ACC112 (cell line): ENCODE measurements at regions not wholly inside any gene's neighbourhood (a gene's known extent, or its start where the extent isn't known, plus 50 kb on each side); places are given as distances from the start of the nearest gene placed in this dataset.

Experiments used
- H2AFZ ChIP-seq: fragments of 200-600 bp; sonication (generic); one replicate; pipeline ENCODE4 v1.6.0; 2017; ENCODE audit warnings: antibody characterized with exemption, low read length; ENCODE audit not compliant: unreplicated experiment
- H3K27ac ChIP-seq: fragments of 200-600 bp; sonication (generic); 2 replicates; pipeline ENCODE4 v1.5.1; 2014; ENCODE audit warnings: low read depth, mild to moderate bottlenecking, antibody characterized with exemption, low read length, moderate library complexity
- H3K27me3 ChIP-seq: fragments of 200-600 bp; sonication (generic); 2 replicates; pipeline ENCODE4 v1.6.1; 2014; ENCODE audit warnings: mild to moderate bottlenecking, antibody characterized with exemption, low read length, moderate library complexity, mixed read lengths; ENCODE audit not compliant: insufficient read depth
- H3K36me3 ChIP-seq: fragments of 200-600 bp; sonication (generic); 2 replicates; pipeline ENCODE4 v1.6.1; 2016; ENCODE audit warnings: mild to moderate bottlenecking, antibody characterized with exemption, low read length, moderate library complexity, mixed read lengths; ENCODE audit not compliant: insufficient read depth
- H3K4me1 ChIP-seq: fragments of 200-600 bp; sonication (generic); one replicate; pipeline ENCODE4 v1.6.1; 2016; ENCODE audit warnings: low read length, mixed read lengths; ENCODE audit not compliant: insufficient read depth, unreplicated experiment, control insufficient read depth
- H3K4me3 ChIP-seq: fragments of 200-600 bp; sonication (generic); 2 replicates; pipeline ENCODE4 v1.5.1; 2014; ENCODE audit warnings: mild to moderate bottlenecking, low read depth, low read length
- H3K79me2 ChIP-seq: fragments of 200-600 bp; sonication (generic); one replicate; pipeline ENCODE4 v1.6.0; 2016; ENCODE audit warnings: low read length; ENCODE audit not compliant: control insufficient read depth, unreplicated experiment, insufficient read depth

- Histone ChIP-seq H3K4me3 (no peak overlapping the region), H3K79me2 (no peaks in the 10 kb centered on the region), H3K27me3 (peaks cover 14% of the 10 kb centered on the region; the same call in 1 of the 2 replicates), H3K36me3 (no peaks in the 10 kb centered on the region), H3K4me1 (no peaks in the 10 kb centered on the region), H3K27ac (no peak overlapping the region), H2AFZ (no peak overlapping the region)
Observed at GRCh38 chr2:200209030-200209429, 97.5 kb upstream of the SPATS2L start.

DNA sequence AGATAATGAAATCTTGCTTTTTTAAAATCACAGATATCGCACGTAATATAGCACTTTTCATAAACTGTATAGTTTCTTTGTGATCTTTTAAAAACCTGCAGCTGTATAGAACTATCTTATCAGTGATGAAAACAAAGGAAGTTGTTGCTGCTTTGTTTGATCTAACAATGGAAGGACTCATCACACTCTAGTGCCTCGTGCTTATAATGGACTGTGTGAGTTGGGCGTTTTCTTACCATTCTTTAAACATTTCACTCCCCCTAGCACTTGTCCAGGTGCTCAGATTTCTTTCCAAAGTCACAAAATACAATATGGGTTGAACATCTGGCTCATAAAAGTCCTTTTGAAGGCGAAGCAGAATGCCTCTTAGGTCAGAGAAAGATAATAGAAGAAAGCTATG is 94.8 kb upstream of the SPATS2L start:
- Histone ChIP-seq H3K36me3 (no peaks in the 10 kb centered on the region), H3K79me2 (no peaks in the 10 kb centered on the region), H3K4me3 (no peak overlapping the region), H3K27ac (no peak overlapping the region), H3K27me3 (peaks cover 14% of the 10 kb centered on the region; the same call in 1 of the 2 replicates), H2AFZ (no peak overlapping the region), H3K4me1 (no peaks in the 10 kb centered on the region)

DNA sequence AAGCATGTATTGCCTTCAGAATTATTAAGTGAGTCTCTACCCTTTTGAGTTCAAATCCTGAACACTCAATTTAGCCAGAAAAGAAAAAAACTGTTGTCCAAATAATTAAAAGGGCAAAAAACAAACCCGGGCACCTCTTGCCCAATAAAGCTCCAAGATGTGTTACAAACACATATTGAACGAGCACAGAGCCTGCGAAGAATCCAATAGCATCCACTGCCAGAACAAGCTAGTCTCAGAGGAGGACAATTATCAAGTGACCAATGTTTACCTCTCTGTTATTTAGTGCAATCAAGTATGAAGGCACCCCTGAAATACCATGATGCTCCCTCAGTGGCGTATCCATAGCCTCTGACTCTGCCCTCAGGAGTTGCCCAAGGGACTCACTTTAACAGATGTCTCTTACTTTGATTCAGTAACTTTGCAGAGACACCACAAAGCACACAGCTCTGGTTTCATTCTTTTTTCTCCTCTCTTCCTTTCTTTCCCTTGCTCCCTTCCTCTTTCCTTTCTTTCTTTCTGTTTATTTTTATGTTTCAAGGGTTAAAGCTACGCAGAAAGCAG is 93.5 kb upstream of the SPATS2L start:
- no peak overlapping the region for H2AFZ ChIP-seq
- no peaks in the 10 kb centered on the region for H3K36me3 ChIP-seq
- no peaks in the 10 kb centered on the region for H3K4me1 ChIP-seq
- H3K27me3 ChIP-seq = peaks cover 14% of the 10 kb centered on the region; the same call in 1 of the 2 replicates
- H3K27ac ChIP-seq = no peak overlapping the region
- H3K79me2 ChIP-seq = no peaks in the 10 kb centered on the region
- H3K4me3 ChIP-seq = no peak overlapping the region

DNA sequence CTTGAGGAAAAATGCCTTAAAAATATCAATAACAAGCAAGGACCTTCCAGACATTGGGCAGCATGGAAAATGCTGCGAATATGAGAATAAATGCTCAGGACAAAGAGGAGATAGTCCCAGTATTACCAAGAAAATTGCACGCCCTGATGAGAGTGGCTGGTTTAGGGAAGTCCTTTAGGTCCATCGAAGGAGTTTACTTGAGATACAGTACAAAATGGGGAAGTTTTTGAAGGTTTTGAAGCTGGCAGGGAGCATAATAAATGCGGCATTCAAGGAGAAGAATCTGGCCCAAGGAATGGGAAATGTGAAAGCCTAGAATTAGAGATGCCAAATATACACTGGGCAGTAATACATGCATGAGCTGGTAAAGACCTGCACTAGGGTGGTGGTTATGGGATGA is 90.2 kb upstream of the SPATS2L start:
- H3K4me1 ChIP-seq = no peaks in the 10 kb centered on the region

DNA sequence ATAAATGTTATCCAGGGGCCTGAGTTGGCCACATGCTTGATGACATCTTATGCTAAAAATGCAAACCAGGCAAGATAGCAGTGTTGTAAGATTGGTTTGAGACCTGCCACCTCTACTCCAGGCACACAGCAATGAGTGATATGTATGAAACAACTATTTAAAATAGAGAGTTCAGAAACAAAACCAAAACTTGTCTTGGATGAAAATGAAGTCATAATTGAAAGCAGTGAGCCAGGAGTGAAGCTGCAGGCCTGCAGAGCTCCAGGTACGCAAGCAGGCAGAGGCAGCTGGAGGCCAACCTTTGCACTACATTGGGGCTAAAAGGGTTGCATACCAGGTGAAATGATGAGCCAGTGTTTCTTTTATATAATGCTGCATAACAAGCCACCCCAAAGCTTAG is 89.2 kb upstream of the SPATS2L start:
- Histone ChIP-seq H3K4me3 (no peak overlapping the region), H3K79me2 (no peaks in the 10 kb centered on the region), H3K27ac (no peak overlapping the region), H3K36me3 (no peaks in the 10 kb centered on the region), H3K4me1 (no peaks in the 10 kb centered on the region), H3K27me3 (no peaks in the 10 kb centered on the region), H2AFZ (no peak overlapping the region)

More for the DNA sequence above, 90.2 kb upstream of the SPATS2L start:
- no peak overlapping the region for H3K27ac ChIP-seq
- H3K36me3 ChIP-seq = no peaks in the 10 kb centered on the region
- peaks cover 7% of the 10 kb centered on the region; the same call in 1 of the 2 replicates for H3K27me3 ChIP-seq
- no peaks in the 10 kb centered on the region for H3K79me2 ChIP-seq
- no peak overlapping the region for H2AFZ ChIP-seq
- no peak overlapping the region for H3K4me3 ChIP-seq

DNA sequence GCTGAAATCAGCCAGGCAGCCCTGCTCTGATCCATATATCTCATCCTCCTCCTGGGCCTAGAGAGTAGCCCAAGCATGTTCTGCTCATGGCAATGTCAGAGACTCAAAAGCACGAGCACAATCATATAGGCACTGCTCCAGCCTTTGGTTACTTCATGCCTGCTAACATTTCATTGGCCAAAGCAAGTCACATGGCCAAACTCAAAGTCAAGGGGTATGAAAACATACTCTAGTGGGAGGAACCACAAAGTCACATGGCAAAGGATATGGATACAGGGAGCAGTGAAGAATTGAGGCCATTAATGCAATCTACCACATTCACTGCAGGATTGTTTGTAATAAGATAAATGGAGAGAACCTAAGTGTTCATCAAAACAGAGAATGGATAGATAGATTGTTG is 87.8 kb upstream of the SPATS2L start:
- H3K4me3 ChIP-seq = no peak overlapping the region
- H3K27me3 ChIP-seq = no peaks in the 10 kb centered on the region
- H2AFZ ChIP-seq = no peak overlapping the region
- no peaks in the 10 kb centered on the region for H3K36me3 ChIP-seq
- H3K4me1 ChIP-seq = no peaks in the 10 kb centered on the region
- no peaks in the 10 kb centered on the region for H3K79me2 ChIP-seq
- no peak overlapping the region for H3K27ac ChIP-seq

- Histone ChIP-seq H3K4me3 (no peak overlapping the region), H3K79me2 (no peaks in the 10 kb centered on the region), H3K4me1 (no peaks in the 10 kb centered on the region), H3K27me3 (no peaks in the 10 kb centered on the region), H3K27ac (no peak overlapping the region), H3K36me3 (no peaks in the 10 kb centered on the region), H2AFZ (no peak overlapping the region)
Observed at GRCh38 chr2:200219309-200220113, 87.0 kb upstream of the SPATS2L start.

DNA sequence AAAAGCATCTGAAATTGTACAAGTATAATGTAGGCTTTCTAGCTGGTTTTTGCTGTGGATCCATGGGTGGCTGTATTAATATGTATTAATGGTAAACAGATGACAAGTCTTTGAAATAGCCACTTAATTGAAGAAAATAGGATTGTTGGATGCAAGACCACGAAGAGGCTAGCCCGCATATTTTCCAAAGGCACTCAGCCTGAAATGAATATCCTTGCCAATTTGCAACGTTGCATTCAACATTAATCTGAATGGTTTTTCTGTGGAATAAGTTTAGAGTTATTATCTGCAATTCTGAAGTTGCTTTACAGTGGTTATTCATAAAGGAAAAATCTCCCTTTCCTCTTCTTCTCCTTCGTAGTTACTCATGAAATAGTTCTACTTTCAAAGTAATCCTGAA is 86.2 kb upstream of the SPATS2L start:
- no peak overlapping the region for H3K27ac ChIP-seq
- H2AFZ ChIP-seq = no peak overlapping the region

DNA sequence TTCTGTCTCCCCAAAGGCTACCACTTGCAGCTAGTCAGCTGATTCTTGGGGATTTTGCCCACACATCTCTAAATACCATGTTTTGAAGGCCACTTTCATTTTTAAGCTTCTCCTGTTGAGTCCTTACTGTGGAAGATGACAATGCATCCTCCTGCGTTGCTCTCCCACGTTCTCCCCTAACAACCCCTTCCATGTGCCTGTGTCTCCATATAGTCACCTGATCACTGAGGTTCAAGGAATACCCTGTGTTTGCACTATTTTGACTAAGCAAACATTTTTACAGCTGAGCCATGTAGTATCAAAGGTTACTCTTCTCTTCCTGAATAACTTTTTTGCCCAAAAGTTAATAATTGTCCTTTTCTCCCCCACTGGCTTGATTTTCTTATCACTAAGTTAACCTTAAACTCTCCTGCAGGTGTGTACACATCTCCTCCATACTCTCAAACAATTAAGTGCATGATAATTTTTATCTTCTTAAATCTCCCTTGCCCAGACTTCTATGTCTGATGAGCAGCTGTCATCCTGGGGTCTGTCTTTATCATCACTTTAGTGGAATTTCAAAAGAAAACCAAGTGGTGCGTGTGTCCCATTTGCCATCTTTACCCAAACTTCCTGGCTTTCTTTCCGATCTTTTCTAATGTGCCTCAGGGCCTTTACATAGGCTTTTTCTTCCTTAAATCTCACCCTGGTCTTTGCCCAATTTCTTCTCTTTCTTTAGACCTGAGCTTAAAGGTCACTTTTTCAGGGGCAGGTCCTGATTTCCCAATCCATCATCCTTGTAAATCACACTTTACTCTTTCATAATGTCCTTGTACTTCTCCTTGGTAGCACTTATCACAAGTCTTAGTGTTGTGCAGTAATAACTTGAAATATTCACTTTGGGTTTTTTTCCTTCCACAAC is 85.2 kb upstream of the SPATS2L start:
- H3K27me3 ChIP-seq = no peaks in the 10 kb centered on the region
- no peak overlapping the region for H3K27ac ChIP-seq
- no peaks in the 10 kb centered on the region for H3K4me1 ChIP-seq
- H2AFZ ChIP-seq = no peak overlapping the region
- H3K79me2 ChIP-seq = no peaks in the 10 kb centered on the region
- no peak overlapping the region for H3K4me3 ChIP-seq
- H3K36me3 ChIP-seq = no peaks in the 10 kb centered on the region

More for the DNA sequence above, 86.2 kb upstream of the SPATS2L start:
- H3K4me3 ChIP-seq = no peak overlapping the region
- H3K27me3 ChIP-seq = no peaks in the 10 kb centered on the region
- no peaks in the 10 kb centered on the region for H3K4me1 ChIP-seq
- H3K79me2 ChIP-seq = no peaks in the 10 kb centered on the region
- H3K36me3 ChIP-seq = no peaks in the 10 kb centered on the region

DNA sequence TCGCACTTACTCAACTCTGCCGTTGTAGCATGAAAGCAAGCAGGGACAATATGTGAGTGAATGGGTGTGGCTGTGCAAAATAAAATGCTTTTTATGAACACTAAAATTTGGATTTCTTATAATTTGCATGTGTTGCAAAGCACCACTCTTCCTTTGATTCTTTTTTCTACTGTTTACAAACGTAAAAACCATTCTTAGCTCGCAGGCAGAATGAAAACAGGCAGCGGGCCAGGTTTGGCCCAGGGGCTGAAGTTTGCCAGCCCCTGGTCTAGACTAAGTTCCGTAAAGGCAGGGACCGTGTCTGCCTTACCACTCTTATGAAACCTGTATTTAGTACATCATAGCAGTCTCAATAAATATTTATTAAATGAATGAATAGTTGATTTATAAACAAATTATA is 83.7 kb upstream of the SPATS2L start:
- Histone ChIP-seq H3K36me3 (no peaks in the 10 kb centered on the region), H2AFZ (no peak overlapping the region), H3K27ac (no peak overlapping the region), H3K27me3 (no peaks in the 10 kb centered on the region), H3K79me2 (no peaks in the 10 kb centered on the region), H3K4me3 (no peak overlapping the region), H3K4me1 (no peaks in the 10 kb centered on the region)
